HG02623 (cell line): ENCODE measurements at regions not wholly inside any gene's neighbourhood (a gene's known extent, or its start where the extent isn't known, plus 50 kb on each side); places are given as distances from the start of the nearest gene placed in this dataset.

Experiments
- ATAC-seq: cut with Tn5 transposase; IDR thresholded peaks from one replicate; pipeline ENCODE4 v1.9.1; 2021; ENCODE audit warnings: moderate library complexity; ENCODE audit not compliant: unreplicated experiment

- no peak for ATAC-seq
Measured at GRCh38 chr13:84917252-84917878, 881.9 kb downstream of the SLITRK6 start.

GRCh38 chr13:84912720-84913119 lies 886.5 kb downstream of the SLITRK6 start:
- ATAC-seq = no peak

DNA sequence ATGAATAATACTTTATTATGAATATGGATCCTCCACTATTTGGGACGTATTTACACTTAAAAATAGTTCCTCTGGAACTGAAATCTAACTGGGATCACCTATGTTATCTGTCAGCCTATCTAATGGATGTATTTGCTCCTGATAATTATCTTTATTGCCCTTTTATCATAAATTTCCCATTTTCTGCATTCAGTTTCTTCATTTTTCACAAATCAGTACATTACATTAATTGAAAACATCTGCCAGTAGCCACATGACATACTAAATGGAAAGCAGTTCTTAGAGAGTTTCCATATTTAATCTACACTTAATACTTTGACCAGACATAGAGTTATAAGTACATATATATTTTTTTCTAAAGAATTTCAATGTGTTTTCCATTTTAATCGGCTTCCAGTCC lies 888.8 kb downstream of the SLITRK6 start:
- no peak for ATAC-seq

DNA sequence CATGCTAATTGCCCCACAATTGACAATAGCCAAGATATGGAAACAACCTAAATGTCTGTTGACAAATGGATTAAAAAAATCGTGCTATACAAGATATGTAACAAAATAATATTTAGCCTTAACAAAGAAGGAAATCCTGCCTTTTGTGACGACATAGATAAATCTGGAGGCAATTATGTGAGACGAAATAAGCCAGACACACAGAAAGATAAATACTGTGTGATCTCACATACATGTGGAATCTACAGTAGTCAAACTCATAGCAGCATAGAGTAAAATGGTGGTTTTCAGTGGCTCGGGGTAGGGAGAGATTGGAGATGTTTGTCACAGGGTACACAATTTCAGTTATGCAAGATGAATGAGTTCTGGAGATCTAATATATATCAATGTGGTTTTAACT lies 895.8 kb downstream of the SLITRK6 start:
- no peak for ATAC-seq

GRCh38 chr13:84902243-84902642 lies 897.0 kb downstream of the SLITRK6 start:
- no peak for ATAC-seq

DNA sequence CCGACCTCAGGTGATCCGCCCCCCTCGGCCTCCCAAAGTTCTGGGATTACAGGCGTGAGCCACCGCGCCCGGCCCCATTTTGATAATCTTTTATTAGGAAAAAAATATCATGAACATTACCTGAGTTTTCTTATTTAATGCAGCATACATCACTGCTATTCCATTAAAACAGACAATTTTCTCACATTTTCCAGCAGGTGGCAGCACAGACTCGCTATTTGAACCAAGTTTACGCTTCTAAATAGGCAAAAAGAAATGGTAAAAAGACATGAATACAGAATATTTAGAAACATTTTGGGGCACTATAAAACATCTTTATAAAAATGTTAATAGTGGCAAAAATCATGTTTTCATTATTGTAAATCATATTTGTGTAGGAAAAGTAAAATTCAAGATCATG lies 903.1 kb downstream of the SLITRK6 start:
- ATAC-seq = peak; percentile 73

- ATAC-seq = no peak
Measured at GRCh38 chr13:84894749-84895148, 904.5 kb downstream of the SLITRK6 start.

- no peak for ATAC-seq
Measured at GRCh38 chr13:84885868-84886267, 913.4 kb downstream of the SLITRK6 start.

- no peak for ATAC-seq
Measured at GRCh38 chr13:84873951-84874350, 925.3 kb downstream of the SLITRK6 start.

GRCh38 chr13:84870190-84870589 lies 929.0 kb downstream of the SLITRK6 start:
- ATAC-seq = no peak

DNA sequence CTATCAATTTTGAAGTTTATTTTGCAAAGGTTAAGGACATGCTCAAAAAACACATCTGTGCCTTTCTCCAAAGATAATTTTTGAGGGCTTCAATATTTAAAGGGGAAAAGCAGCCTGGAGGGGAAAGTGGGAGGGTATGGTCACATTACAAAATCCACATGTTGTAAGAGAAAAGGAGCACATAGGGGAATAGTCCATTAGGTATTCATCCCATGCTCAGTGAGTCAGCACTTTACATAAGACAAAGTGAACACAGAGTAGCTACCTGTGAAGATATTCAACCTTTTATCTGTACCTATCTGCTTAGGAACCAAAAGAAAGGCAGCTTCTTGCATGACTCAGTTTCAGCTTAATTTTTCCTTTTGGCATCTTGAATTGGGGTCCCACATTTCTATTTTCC lies 932.0 kb downstream of the SLITRK6 start:
- ATAC-seq = no peak

- no peak for ATAC-seq
Measured at GRCh38 chr13:84865783-84866221, 933.4 kb downstream of the SLITRK6 start.

GRCh38 chr13:84864341-84864740 lies 934.9 kb downstream of the SLITRK6 start:
- no peak for ATAC-seq

DNA sequence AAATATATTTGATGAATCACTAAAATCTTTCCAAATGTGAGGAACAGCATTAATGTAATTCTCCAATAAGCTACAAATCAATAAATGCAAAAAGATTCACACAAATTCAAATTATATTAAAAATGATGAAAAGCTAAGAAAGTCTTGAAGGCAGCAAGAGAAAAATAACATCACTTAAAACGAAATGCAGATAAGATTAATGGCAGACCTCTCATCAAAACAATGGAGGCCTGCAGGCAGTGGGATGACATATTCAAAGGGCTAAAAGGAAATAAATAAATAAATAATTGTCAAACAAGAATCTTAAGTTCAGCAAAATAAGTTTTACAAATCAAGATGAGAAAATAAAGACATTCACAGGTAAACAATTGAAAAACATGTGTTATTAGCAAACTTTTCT lies 952.1 kb downstream of the SLITRK6 start:
- no peak for ATAC-seq

- ATAC-seq = no peak
Measured at GRCh38 chr13:84845907-84846619, 953.2 kb downstream of the SLITRK6 start.

GRCh38 chr13:84844473-84844872 lies 954.7 kb downstream of the SLITRK6 start:
- no peak for ATAC-seq

DNA sequence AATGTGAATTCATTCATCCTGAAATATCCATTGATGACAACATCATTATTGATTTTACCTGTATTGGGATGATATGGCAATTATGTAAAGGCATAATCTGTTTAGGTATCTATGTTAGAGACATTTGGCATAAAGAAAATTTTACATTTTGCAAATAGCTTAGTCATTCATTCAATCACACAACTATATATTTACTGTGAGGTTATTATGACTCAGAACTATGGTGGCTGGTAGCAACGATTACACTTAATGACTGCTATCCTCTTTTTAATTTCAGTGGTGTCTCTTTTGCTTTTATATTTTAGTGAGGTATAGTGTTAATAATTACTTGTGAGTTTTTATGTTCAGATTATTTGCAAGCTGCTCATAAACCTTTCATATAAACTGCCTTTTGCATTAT lies 955.9 kb downstream of the SLITRK6 start:
- ATAC-seq = no peak

GRCh38 chr13:84834201-84834600 lies 951.9 kb upstream of the SLITRK1 start:
- no peak for ATAC-seq

GRCh38 chr13:84831666-84832657 lies 949.7 kb upstream of the SLITRK1 start:
- ATAC-seq = no peak

- ATAC-seq = no peak
Measured at GRCh38 chr13:84823528-84823927, 941.3 kb upstream of the SLITRK1 start.

DNA sequence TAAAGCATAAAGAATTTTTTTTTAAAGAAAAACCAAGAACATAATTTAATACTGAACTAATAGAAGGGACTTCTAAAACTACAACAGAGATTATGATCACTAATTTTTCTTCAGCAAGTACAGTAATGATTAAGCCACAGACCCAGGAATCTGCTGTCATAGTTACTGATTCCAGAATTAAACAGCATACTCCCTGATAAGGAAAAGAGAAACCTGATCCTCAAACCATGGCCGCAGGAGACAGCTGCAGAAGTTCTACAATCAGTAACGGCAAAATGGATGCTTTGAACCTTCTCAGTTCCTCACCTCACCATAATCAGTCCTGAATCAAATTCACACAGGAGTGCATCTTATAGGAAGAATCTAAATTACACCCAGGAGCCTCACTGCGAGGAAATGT lies 939.0 kb upstream of the SLITRK1 start:
- ATAC-seq = no peak
